Activated T-cell treated with anti-CD3 and anti-CD28 coated beads, Interleukin-2, amount 50 U/mL, for 4 hours (primary cell): ENCODE measurements at regions not wholly inside any gene's neighbourhood (a gene's known extent, or its start where the extent isn't known, plus 50 kb on each side); places are given as distances from the start of the nearest gene placed in this dataset.

Experiments used
- ATAC-seq, 2 donors: fragments of 200-7000 bp; cut with Tn5 transposase; one replicate each; pipeline ENCODE4 v1.10.0; 2021
- DNase-seq: peaks from one replicate; pipeline ENCODE4 v3.0.0-alpha.2; 2020
- H3K27me3 Mint-ChIP-seq: one replicate; pipeline ENCODE4 v1.8.0; 2021; ENCODE audit warnings: low read depth, mixed read lengths
- H3K36me3 Mint-ChIP-seq: one replicate; pipeline ENCODE4 v1.8.0; 2022; ENCODE audit warnings: mixed read lengths; ENCODE audit not compliant: insufficient read depth
- H3K4me1 Mint-ChIP-seq: one replicate; pipeline ENCODE4 v1.8.0; 2021; ENCODE audit warnings: low read depth, mixed read lengths
- H3K4me3 Mint-ChIP-seq: one replicate; pipeline ENCODE4 v1.8.0; 2021; ENCODE audit warnings: mild to moderate bottlenecking, moderate library complexity, mixed read lengths
- H3K9me3 Mint-ChIP-seq: one replicate; pipeline ENCODE4 v1.8.0; 2021; ENCODE audit warnings: mixed read lengths

GRCh38 chr7:17176371-17177032 lies 122.0 kb upstream of the AHR start:
- peak; percentile 6 for DNase-seq
- Mint-ChIP-seq H3K36me3 (no peaks in the 10 kb centered on the region), H3K4me1 (peaks cover 2% of the 10 kb centered on the region), H3K9me3 (peaks cover 3% of the 10 kb centered on the region), H3K27me3 (no peaks in the 10 kb centered on the region), H3K4me3 (no peak overlapping the region)
- no peak for ATAC-seq

GRCh38 chr7:17178545-17178944 lies 119.9 kb upstream of the AHR start:
- Mint-ChIP-seq H3K4me3 (no peak overlapping the region), H3K36me3 (no peaks in the 10 kb centered on the region), H3K27me3 (no peaks in the 10 kb centered on the region), H3K4me1 (peaks cover 2% of the 10 kb centered on the region), H3K9me3 (no peaks in the 10 kb centered on the region)
- ATAC-seq (no peak), DNase-seq (no peak)

- Mint-ChIP-seq H3K36me3 (no peaks in the 10 kb centered on the region), H3K9me3 (no peaks in the 10 kb centered on the region), H3K4me1 (peaks cover 12% of the 10 kb centered on the region), H3K4me3 (no peak overlapping the region), H3K27me3 (no peaks in the 10 kb centered on the region)
- no peak for DNase-seq
- ATAC-seq = no peak
Measured at GRCh38 chr7:17181482-17181881, 117.0 kb upstream of the AHR start.

GRCh38 chr7:17183630-17184328 lies 114.7 kb upstream of the AHR start:
- ATAC-seq (no peak), DNase-seq (no peak)
- peaks cover 16% of the 10 kb centered on the region for H3K4me1 Mint-ChIP-seq
- H3K36me3 Mint-ChIP-seq = no peaks in the 10 kb centered on the region
- H3K4me3 Mint-ChIP-seq = no peak overlapping the region
- no peaks in the 10 kb centered on the region for H3K9me3 Mint-ChIP-seq
- no peaks in the 10 kb centered on the region for H3K27me3 Mint-ChIP-seq

- Mint-ChIP-seq H3K9me3 (no peaks in the 10 kb centered on the region), H3K4me1 (peaks cover 16% of the 10 kb centered on the region), H3K27me3 (no peaks in the 10 kb centered on the region), H3K4me3 (no peak overlapping the region), H3K36me3 (no peaks in the 10 kb centered on the region)
- ATAC-seq (no peak), DNase-seq (no peak)
Measured at GRCh38 chr7:17184805-17185689, 113.4 kb upstream of the AHR start.

GRCh38 chr7:17185690-17186070 lies 112.8 kb upstream of the AHR start:
- Mint-ChIP-seq H3K36me3 (no peaks in the 10 kb centered on the region), H3K4me3 (no peak overlapping the region), H3K9me3 (no peaks in the 10 kb centered on the region), H3K4me1 (peaks cover 16% of the 10 kb centered on the region), H3K27me3 (no peaks in the 10 kb centered on the region)
- peak in 1 of 2 donors; percentile 56 for ATAC-seq
- no peak for DNase-seq

- no peak for DNase-seq
- H3K4me1 Mint-ChIP-seq = peaks cover 16% of the 10 kb centered on the region
- no peak for ATAC-seq
Measured at GRCh38 chr7:17186745-17187530, 111.5 kb upstream of the AHR start.

GRCh38 chr7:17194656-17195055 lies 103.8 kb upstream of the AHR start:
- Mint-ChIP-seq H3K4me3 (no peak overlapping the region), H3K36me3 (no peaks in the 10 kb centered on the region), H3K27me3 (no peaks in the 10 kb centered on the region), H3K9me3 (no peaks in the 10 kb centered on the region), H3K4me1 (peaks cover 5% of the 10 kb centered on the region)
- ATAC-seq = no peak
- no peak for DNase-seq

More at GRCh38 chr7:17186745-17187530, 111.5 kb upstream of the AHR start:
- Mint-ChIP-seq H3K9me3 (no peaks in the 10 kb centered on the region), H3K4me3 (no peak overlapping the region), H3K36me3 (no peaks in the 10 kb centered on the region), H3K27me3 (no peaks in the 10 kb centered on the region)

GRCh38 chr7:17195576-17195975 lies 102.9 kb upstream of the AHR start:
- Mint-ChIP-seq H3K4me1 (peaks cover 5% of the 10 kb centered on the region), H3K9me3 (no peaks in the 10 kb centered on the region), H3K27me3 (no peaks in the 10 kb centered on the region), H3K4me3 (no peak overlapping the region), H3K36me3 (no peaks in the 10 kb centered on the region)
- ATAC-seq (peak in 1 of 2 donors; percentile 46), DNase-seq (no peak)

- DNase-seq (no peak), ATAC-seq (no peak)
- H3K4me1 Mint-ChIP-seq = no peaks in the 10 kb centered on the region
- no peaks in the 10 kb centered on the region for H3K27me3 Mint-ChIP-seq
- no peaks in the 10 kb centered on the region for H3K36me3 Mint-ChIP-seq
- H3K9me3 Mint-ChIP-seq = peaks cover 4% of the 10 kb centered on the region
- no peak overlapping the region for H3K4me3 Mint-ChIP-seq
Measured at GRCh38 chr7:17205910-17206309, 92.5 kb upstream of the AHR start.

GRCh38 chr7:17206349-17206905 lies 92.0 kb upstream of the AHR start:
- DNase-seq = no peak
- no peak overlapping the region for H3K4me3 Mint-ChIP-seq
- H3K9me3 Mint-ChIP-seq = peaks cover 4% of the 10 kb centered on the region
- H3K36me3 Mint-ChIP-seq = no peaks in the 10 kb centered on the region
- H3K27me3 Mint-ChIP-seq = no peaks in the 10 kb centered on the region
- ATAC-seq = no peak
- no peaks in the 10 kb centered on the region for H3K4me1 Mint-ChIP-seq

GRCh38 chr7:17207220-17207619 lies 91.2 kb upstream of the AHR start:
- Mint-ChIP-seq H3K4me3 (no peak overlapping the region), H3K9me3 (peaks cover 4% of the 10 kb centered on the region), H3K36me3 (no peaks in the 10 kb centered on the region), H3K27me3 (no peaks in the 10 kb centered on the region), H3K4me1 (no peaks in the 10 kb centered on the region)
- ATAC-seq (no peak), DNase-seq (no peak)

GRCh38 chr7:17209101-17209500 lies 89.4 kb upstream of the AHR start:
- DNase-seq (no peak), ATAC-seq (no peak)
- no peaks in the 10 kb centered on the region for H3K9me3 Mint-ChIP-seq
- no peaks in the 10 kb centered on the region for H3K36me3 Mint-ChIP-seq
- H3K4me3 Mint-ChIP-seq = no peak overlapping the region
- no peaks in the 10 kb centered on the region for H3K4me1 Mint-ChIP-seq
- H3K27me3 Mint-ChIP-seq = no peaks in the 10 kb centered on the region
